ENCODE measurements at regions not wholly inside any gene's neighbourhood (a gene's known extent, or its start where the extent isn't known, plus 50 kb on each side); places are given as distances from the start of the nearest gene placed in this dataset.

GRCh38 chr9:95742821-95743220, 132.7 kb upstream of the ERCC6L2 start:
- Histone ChIP-seq H3K27me3 (replicated peaks; ENCODE audit: insufficient read depth, low read length) (no peaks in the 10 kb centered on the region), H3K4me1 (ENCODE audit: low read length) (no peaks in the 10 kb centered on the region), H3K4me3 (ENCODE audit: low read length) (no peak overlapping the region), H2AFZ (ENCODE audit: low read length) (no peak overlapping the region), H3K27ac (ENCODE audit: low read length) (no peak overlapping the region), H3F3A (ENCODE audit: insufficient read depth, low read length) (no peaks in the 10 kb centered on the region), H3K79me2 (ENCODE audit: low read length) (no peaks in the 10 kb centered on the region), H3K9me3 (replicated peaks; ENCODE audit: insufficient read depth, low read length) (no peaks in the 10 kb centered on the region), H3K9ac (ENCODE audit: low read length) (no peak overlapping the region), H3K9me2 (replicated peaks; ENCODE audit: insufficient read depth, low read length) (no peaks in the 10 kb centered on the region), H4K20me1 (ENCODE audit: insufficient read depth, low read length) (no peaks in the 10 kb centered on the region), H3K36me3 (replicated peaks; ENCODE audit: insufficient read depth, low read length) (no peaks in the 10 kb centered on the region), H3K4me2 (ENCODE audit: low read depth, low read length) (no peak overlapping the region)
- DNase-seq, result no peak
- TF ChIP-seq CTCF (IDR thresholded peaks at IDR 0.05; ENCODE audit: low read length) (no peak), EZH2 (optimal IDR thresholded peaks at IDR 0.05; ENCODE audit: low read depth, low read length) (no peak), EZH2phosphoT487 (IDR thresholded peaks at IDR 0.05; ENCODE audit: low read length) (no peak)

GRCh38 chr9:95741631-95742030, 133.9 kb upstream of the ERCC6L2 start:
- H3K79me2 ChIP-seq (ENCODE audit: low read length), result no peaks in the 10 kb centered on the region
- no peaks in the 10 kb centered on the region for H3K36me3 ChIP-seq (replicated peaks; ENCODE audit: insufficient read depth, low read length)
- H3K9ac ChIP-seq (ENCODE audit: low read length), result no peak overlapping the region
- H2AFZ ChIP-seq (ENCODE audit: low read length), result no peak overlapping the region
- no peak overlapping the region for H3K4me2 ChIP-seq (ENCODE audit: low read depth, low read length)
- no peak for DNase-seq
- H3K27ac ChIP-seq (ENCODE audit: low read length), result no peak overlapping the region
- H4K20me1 ChIP-seq (ENCODE audit: insufficient read depth, low read length), result no peaks in the 10 kb centered on the region
- H3K9me3 ChIP-seq (replicated peaks; ENCODE audit: insufficient read depth, low read length), result no peaks in the 10 kb centered on the region
- no peaks in the 10 kb centered on the region for H3K4me1 ChIP-seq (ENCODE audit: low read length)
- TF ChIP-seq EZH2 (optimal IDR thresholded peaks at IDR 0.05; ENCODE audit: low read depth, low read length), result no peak
- TF ChIP-seq EZH2phosphoT487 (IDR thresholded peaks at IDR 0.05; ENCODE audit: low read length), result no peak
- no peaks in the 10 kb centered on the region for H3K9me2 ChIP-seq (replicated peaks; ENCODE audit: insufficient read depth, low read length)
- H3K4me3 ChIP-seq (ENCODE audit: low read length), result no peak overlapping the region
- H3F3A ChIP-seq (ENCODE audit: insufficient read depth, low read length), result no peaks in the 10 kb centered on the region
- H3K27me3 ChIP-seq (replicated peaks; ENCODE audit: insufficient read depth, low read length), result no peaks in the 10 kb centered on the region

GRCh38 chr9:95740217-95741004, 135.1 kb upstream of the ERCC6L2 start:
- H3K4me1 ChIP-seq (ENCODE audit: low read length), result no peaks in the 10 kb centered on the region
- no peak overlapping the region for H2AFZ ChIP-seq (ENCODE audit: low read length)
- no peak overlapping the region for H3K4me3 ChIP-seq (ENCODE audit: low read length)
- TF ChIP-seq EZH2 (optimal IDR thresholded peaks at IDR 0.05; ENCODE audit: low read depth, low read length) (no peak), EZH2phosphoT487 (IDR thresholded peaks at IDR 0.05; ENCODE audit: low read length) (no peak)
- H3K4me2 ChIP-seq (ENCODE audit: low read depth, low read length), result no peak overlapping the region
- H3K9me2 ChIP-seq (replicated peaks; ENCODE audit: insufficient read depth, low read length), result no peaks in the 10 kb centered on the region
- H3K9ac ChIP-seq (ENCODE audit: low read length), result no peak overlapping the region
- no peaks in the 10 kb centered on the region for H3K79me2 ChIP-seq (ENCODE audit: low read length)
- no peaks in the 10 kb centered on the region for H3K36me3 ChIP-seq (replicated peaks; ENCODE audit: insufficient read depth, low read length)
- H3K27ac ChIP-seq (ENCODE audit: low read length), result no peak overlapping the region
- no peaks in the 10 kb centered on the region for H3K9me3 ChIP-seq (replicated peaks; ENCODE audit: insufficient read depth, low read length)
- no peaks in the 10 kb centered on the region for H4K20me1 ChIP-seq (ENCODE audit: insufficient read depth, low read length)
- no peak for DNase-seq
- H3K27me3 ChIP-seq (replicated peaks; ENCODE audit: insufficient read depth, low read length), result no peaks in the 10 kb centered on the region
- no peaks in the 10 kb centered on the region for H3F3A ChIP-seq (ENCODE audit: insufficient read depth, low read length)

- no peak for TF ChIP-seq EZH2 (optimal IDR thresholded peaks at IDR 0.05; ENCODE audit: low read depth, low read length)
- no peak for TF ChIP-seq CTCF (IDR thresholded peaks at IDR 0.05; ENCODE audit: low read length)
- TF ChIP-seq EZH2phosphoT487 (IDR thresholded peaks at IDR 0.05; ENCODE audit: low read length), result no peak
- no peaks in the 10 kb centered on the region for H3K27me3 ChIP-seq (replicated peaks; ENCODE audit: insufficient read depth, low read length)
- no peak overlapping the region for H3K4me3 ChIP-seq (ENCODE audit: low read length)
- no peak for DNase-seq
- H4K20me1 ChIP-seq (ENCODE audit: insufficient read depth, low read length), result no peaks in the 10 kb centered on the region
- H3F3A ChIP-seq (ENCODE audit: insufficient read depth, low read length), result no peaks in the 10 kb centered on the region
- H2AFZ ChIP-seq (ENCODE audit: low read length), result no peak overlapping the region
- H3K4me1 ChIP-seq (ENCODE audit: low read length), result no peaks in the 10 kb centered on the region
- no peaks in the 10 kb centered on the region for H3K9me2 ChIP-seq (replicated peaks; ENCODE audit: insufficient read depth, low read length)
- H3K9ac ChIP-seq (ENCODE audit: low read length), result no peak overlapping the region
- H3K36me3 ChIP-seq (replicated peaks; ENCODE audit: insufficient read depth, low read length), result no peaks in the 10 kb centered on the region
- H3K4me2 ChIP-seq (ENCODE audit: low read depth, low read length), result no peak overlapping the region
- no peak overlapping the region for H3K27ac ChIP-seq (ENCODE audit: low read length)
- H3K9me3 ChIP-seq (replicated peaks; ENCODE audit: insufficient read depth, low read length), result no peaks in the 10 kb centered on the region
- H3K79me2 ChIP-seq (ENCODE audit: low read length), result no peaks in the 10 kb centered on the region
Observed at GRCh38 chr9:95738438-95738837, 137.1 kb upstream of the ERCC6L2 start.

Measured in MM.1S (cell line).